ENCODE measurements at regions not wholly inside any gene's neighbourhood (a gene's known extent, or its start where the extent isn't known, plus 50 kb on each side); places are given as distances from the start of the nearest gene placed in this dataset.

- DNase-seq, result no peak
Measured at GRCh38 chr2:126356631-126357030, 299.3 kb upstream of the GYPC start.

GRCh38 chr2:126358122-126358521 is 297.8 kb upstream of the GYPC start:
- DNase-seq, result no peak

GRCh38 chr2:126359494-126359893 is 296.5 kb upstream of the GYPC start:
- no peak for DNase-seq

GRCh38 chr2:126367361-126367760 is 288.6 kb upstream of the GYPC start:
- no peak for DNase-seq

- no peak for DNase-seq
Measured at GRCh38 chr2:126368758-126369157, 287.2 kb upstream of the GYPC start.

GRCh38 chr2:126370201-126370600 is 285.8 kb upstream of the GYPC start:
- DNase-seq, result no peak

GRCh38 chr2:126372406-126372805 is 283.6 kb upstream of the GYPC start:
- DNase-seq, result no peak

- DNase-seq, result no peak
Measured at GRCh38 chr2:126378176-126378575, 277.8 kb upstream of the GYPC start.

- DNase-seq, result no peak
Measured at GRCh38 chr2:126381091-126381490, 274.9 kb upstream of the GYPC start.

- DNase-seq, result no peak
Measured at GRCh38 chr2:126382998-126383397, 273.0 kb upstream of the GYPC start.

- DNase-seq, result no peak
Measured at GRCh38 chr2:126383800-126384199, 272.2 kb upstream of the GYPC start.

- no peak for DNase-seq
Measured at GRCh38 chr2:126385441-126385840, 270.5 kb upstream of the GYPC start.

- no peak for DNase-seq
Measured at GRCh38 chr2:126385983-126386382, 270.0 kb upstream of the GYPC start.

- no peak for DNase-seq
Measured at GRCh38 chr2:126389446-126389845, 266.5 kb upstream of the GYPC start.

- DNase-seq, result no peak
Measured at GRCh38 chr2:126392889-126393288, 263.1 kb upstream of the GYPC start.

- DNase-seq, result no peak
Measured at GRCh38 chr2:126399001-126399400, 257.0 kb upstream of the GYPC start.

GRCh38 chr2:126403039-126403628 is 252.8 kb upstream of the GYPC start:
- DNase-seq, result no peak

- DNase-seq, result no peak
Measured at GRCh38 chr2:126406267-126406666, 249.7 kb upstream of the GYPC start.

GRCh38 chr2:126408671-126409070 is 247.3 kb upstream of the GYPC start:
- DNase-seq, result no peak

- DNase-seq, result no peak
Measured at GRCh38 chr2:126409850-126410249, 246.1 kb upstream of the GYPC start.

- no peak for DNase-seq
Measured at GRCh38 chr2:126413079-126413478, 242.9 kb upstream of the GYPC start.

GRCh38 chr2:126419403-126419802 is 236.6 kb upstream of the GYPC start:
- no peak for DNase-seq

GRCh38 chr2:126425943-126426342 is 230.0 kb upstream of the GYPC start:
- DNase-seq, result no peak

- DNase-seq, result no peak
Measured at GRCh38 chr2:126429103-126429502, 226.9 kb upstream of the GYPC start.

- no peak for DNase-seq
Measured at GRCh38 chr2:126431136-126431535, 224.8 kb upstream of the GYPC start.

- no peak for DNase-seq
Measured at GRCh38 chr2:126436411-126436810, 219.5 kb upstream of the GYPC start.

Data from amniotic stem cell (primary cell).